ENCODE measurements at regions not wholly inside any gene's neighbourhood (a gene's known extent, or its start where the extent isn't known, plus 50 kb on each side); places are given as distances from the start of the nearest gene placed in this dataset.

GRCh38 chr10:4688601-4689000 lies 137.4 kb upstream of the AKR1E2 start:
- TF ChIP-seq CTCF (IDR thresholded peaks at IDR 0.05; ENCODE audit: insufficient read depth, low read depth, low read length) (no peak), EZH2 (IDR thresholded peaks at IDR 0.05; ENCODE audit: insufficient read depth, low read length) (no peak)
